SU-DHL-6 (cell line): ENCODE measurements at regions not wholly inside any gene's neighbourhood (a gene's known extent, or its start where the extent isn't known, plus 50 kb on each side); places are given as distances from the start of the nearest gene placed in this dataset.

Experiments used
- H2AFZ ChIP-seq: fragments of 200-600 bp; sonication (generic); 2 replicates; pipeline ENCODE4 v1.6.1; 2014; ENCODE audit warnings: low read depth, mild to moderate bottlenecking, moderate library complexity, mixed read lengths, antibody characterized with exemption, low read length; ENCODE audit not compliant: severe bottlenecking
- H3F3A ChIP-seq: fragments of 200-600 bp; shearing (Covaris generic); 2 replicates; pipeline ENCODE4 v1.6.0; 2016; ENCODE audit warnings: antibody characterized with exemption, mild to moderate bottlenecking; ENCODE audit not compliant: insufficient read depth
- H3K27ac ChIP-seq: fragments of 200-600 bp; sonication (generic); 2 replicates; pipeline ENCODE4 v1.5.1; 2016; ENCODE audit warnings: low read depth, mild to moderate bottlenecking, low read length, moderate library complexity, mixed read lengths
- H3K27me3 ChIP-seq: fragments of 200-600 bp; sonication (generic), shearing (Covaris generic); 2 replicates; pipeline ENCODE4 v1.6.0; 2014; ENCODE audit warnings: mild to moderate bottlenecking, low read length
- H3K36me3 ChIP-seq: fragments of 200-600 bp; sonication (generic); 2 replicates; pipeline ENCODE4 v1.6.1; 2014; ENCODE audit warnings: mild to moderate bottlenecking, low read length, mixed read lengths
- H3K4me2 ChIP-seq: fragments of 300-600, 200-600 bp; shearing (Covaris generic), sonication (generic); 2 replicates; pipeline ENCODE4 v1.6.0; 2014; ENCODE audit warnings: low read length, low read depth, mild to moderate bottlenecking; ENCODE audit not compliant: poor library complexity, severe bottlenecking
- H3K4me3 ChIP-seq: fragments of 200-600 bp; sonication (generic); 2 replicates; pipeline ENCODE4 v1.5.1; 2014; ENCODE audit warnings: antibody characterized with exemption, low read length, mild to moderate bottlenecking, mixed read lengths; ENCODE audit not compliant: insufficient read depth, poor library complexity, severe bottlenecking
- H3K79me2 ChIP-seq: fragments of 200-600 bp; sonication (generic); 2 replicates; pipeline ENCODE4 v1.6.1; 2014; ENCODE audit warnings: mild to moderate bottlenecking, low read length, moderate library complexity; ENCODE audit not compliant: insufficient read depth
- H3K9ac ChIP-seq: fragments of 200-600 bp; sonication (generic); 2 replicates; pipeline ENCODE4 v1.7.0; 2014; ENCODE audit warnings: mild to moderate bottlenecking, low read length
- H3K9me2 ChIP-seq: fragments of 200-600 bp; sonication (generic); replicated peaks from 2 replicates; pipeline ENCODE4 v1.6.1; 2014; ENCODE audit warnings: low read length; ENCODE audit not compliant: insufficient read depth
- H3K9me3 ChIP-seq: fragments of 200-600 bp; sonication (generic); 2 replicates; pipeline ENCODE4 v1.6.1; 2014; ENCODE audit warnings: low read length, mixed read lengths; ENCODE audit not compliant: insufficient read depth
- H4K20me1 ChIP-seq: fragments of 200-600 bp; sonication (generic); 2 replicates; pipeline ENCODE4 v1.6.1; 2014; ENCODE audit warnings: low read depth, mild to moderate bottlenecking, antibody characterized with exemption, low read length, moderate library complexity, mixed read lengths
- EZH2phosphoT487 ChIP-seq: fragments of 200-600 bp; sonication (generic), shearing (Covaris generic); conservative IDR thresholded peaks from 2 replicates; pipeline ENCODE4 v1.6.1; 2018; ENCODE audit warnings: mild to moderate bottlenecking, antibody characterized with exemption, low read length, moderate library complexity, mixed read lengths
- TF ChIP-seq, protein P1 (sequence below): fragments of 200-600 bp; sonication (generic); IDR thresholded peaks from one replicate; pipeline ENCODE4 v1.5.1; 2017; ENCODE audit warnings: antibody characterized with exemption, mild to moderate bottlenecking, low read length, moderate library complexity; ENCODE audit not compliant: insufficient read depth, poor library complexity, severe bottlenecking

DNA sequence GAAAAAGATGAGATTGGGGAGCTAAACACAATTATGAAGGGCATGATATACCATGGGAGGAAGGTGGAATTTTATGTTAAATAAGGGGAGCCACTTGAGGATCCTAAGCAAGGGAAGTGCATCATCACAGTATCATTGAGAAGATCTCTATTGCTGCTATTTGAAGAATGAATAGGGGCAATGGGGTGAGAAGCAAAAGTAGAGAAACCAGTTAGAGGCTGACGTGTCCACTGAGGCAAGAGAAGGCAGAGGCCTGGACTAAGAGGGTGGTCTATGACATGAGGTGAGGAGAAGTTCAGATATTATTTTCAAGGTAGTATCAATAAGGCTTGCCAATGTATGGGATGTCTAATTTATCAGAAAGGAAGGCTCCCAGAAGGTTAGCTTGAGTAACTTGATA, 111.6 kb downstream of the TENT5A start:
- H3K9me2 ChIP-seq, result no peaks in the 10 kb centered on the region

DNA sequence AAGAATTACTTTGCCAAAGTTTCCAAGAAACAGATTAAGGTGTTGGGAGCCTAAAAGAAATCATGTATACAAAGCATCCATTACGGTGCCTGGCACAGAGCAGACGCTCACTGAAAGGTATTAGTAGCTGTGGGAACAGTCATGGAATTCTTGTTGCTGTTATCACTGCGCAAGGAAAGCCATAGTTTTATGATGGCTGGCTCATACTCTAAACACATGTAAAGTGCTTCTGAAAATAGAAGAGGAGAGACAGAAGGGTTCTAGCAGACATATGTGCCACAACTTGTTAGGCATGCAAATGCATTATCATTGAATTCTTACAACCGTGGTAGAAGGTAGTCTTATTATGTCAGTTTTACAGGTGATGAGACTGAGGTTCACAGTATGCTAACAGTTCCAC, 112.4 kb downstream of the TENT5A start:
- Histone ChIP-seq H2AFZ (no peak overlapping the region), H3K36me3 (no peaks in the 10 kb centered on the region), H3K9me2 (no peaks in the 10 kb centered on the region), H3K27me3 (no peaks in the 10 kb centered on the region), H3K4me2 (no peak overlapping the region), H3K9me3 (no peaks in the 10 kb centered on the region), H3K9ac (no peak overlapping the region), H3F3A (no peaks in the 10 kb centered on the region), H3K79me2 (no peaks in the 10 kb centered on the region), H3K27ac (no peak overlapping the region), H3K4me3 (no peak overlapping the region), H4K20me1 (no peaks in the 10 kb centered on the region)
- TF ChIP-seq EZH2phosphoT487, result no peak
- TF ChIP-seq, protein P1, sequence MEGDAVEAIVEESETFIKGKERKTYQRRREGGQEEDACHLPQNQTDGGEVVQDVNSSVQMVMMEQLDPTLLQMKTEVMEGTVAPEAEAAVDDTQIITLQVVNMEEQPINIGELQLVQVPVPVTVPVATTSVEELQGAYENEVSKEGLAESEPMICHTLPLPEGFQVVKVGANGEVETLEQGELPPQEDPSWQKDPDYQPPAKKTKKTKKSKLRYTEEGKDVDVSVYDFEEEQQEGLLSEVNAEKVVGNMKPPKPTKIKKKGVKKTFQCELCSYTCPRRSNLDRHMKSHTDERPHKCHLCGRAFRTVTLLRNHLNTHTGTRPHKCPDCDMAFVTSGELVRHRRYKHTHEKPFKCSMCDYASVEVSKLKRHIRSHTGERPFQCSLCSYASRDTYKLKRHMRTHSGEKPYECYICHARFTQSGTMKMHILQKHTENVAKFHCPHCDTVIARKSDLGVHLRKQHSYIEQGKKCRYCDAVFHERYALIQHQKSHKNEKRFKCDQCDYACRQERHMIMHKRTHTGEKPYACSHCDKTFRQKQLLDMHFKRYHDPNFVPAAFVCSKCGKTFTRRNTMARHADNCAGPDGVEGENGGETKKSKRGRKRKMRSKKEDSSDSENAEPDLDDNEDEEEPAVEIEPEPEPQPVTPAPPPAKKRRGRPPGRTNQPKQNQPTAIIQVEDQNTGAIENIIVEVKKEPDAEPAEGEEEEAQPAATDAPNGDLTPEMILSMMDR, result no peak

More for the DNA sequence above, 111.6 kb downstream of the TENT5A start:
- Histone ChIP-seq H3K27ac (no peak overlapping the region), H2AFZ (no peak overlapping the region), H4K20me1 (no peaks in the 10 kb centered on the region), H3K4me3 (no peak overlapping the region), H3K9ac (no peak overlapping the region), H3K27me3 (no peaks in the 10 kb centered on the region), H3K79me2 (no peaks in the 10 kb centered on the region), H3K9me3 (no peaks in the 10 kb centered on the region), H3F3A (no peaks in the 10 kb centered on the region), H3K4me2 (no peak overlapping the region), H3K36me3 (no peaks in the 10 kb centered on the region)
- TF ChIP-seq, protein P1, result no peak
- no peak for TF ChIP-seq EZH2phosphoT487

DNA sequence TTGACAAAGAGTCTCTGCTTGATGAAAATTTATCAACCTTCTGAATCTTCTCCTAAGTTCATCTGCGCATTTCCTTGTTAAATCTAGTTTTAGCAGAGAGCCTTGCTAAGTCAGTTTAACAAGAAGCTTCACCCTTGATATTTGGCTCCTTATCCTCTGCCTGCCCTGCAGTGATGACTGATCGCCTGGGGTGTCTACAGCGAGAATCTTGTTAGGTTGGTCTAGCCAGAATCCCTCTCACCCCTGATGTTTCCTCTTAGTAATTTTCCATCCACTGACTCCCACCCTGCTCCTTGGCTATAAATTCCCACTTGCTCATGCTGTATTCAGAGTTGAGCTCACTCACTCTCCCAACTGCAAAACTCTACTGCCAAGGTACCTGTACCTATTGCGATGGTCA, 114.1 kb downstream of the TENT5A start:
- Histone ChIP-seq H3K4me3 (no peak overlapping the region), H3K4me2 (no peak overlapping the region), H4K20me1 (no peaks in the 10 kb centered on the region), H3K27me3 (no peaks in the 10 kb centered on the region), H3K27ac (no peak overlapping the region), H3K9ac (no peak overlapping the region), H3K79me2 (no peaks in the 10 kb centered on the region), H3K36me3 (no peaks in the 10 kb centered on the region), H3K9me2 (no peaks in the 10 kb centered on the region), H3F3A (no peaks in the 10 kb centered on the region), H3K9me3 (no peaks in the 10 kb centered on the region), H2AFZ (no peak overlapping the region)
- TF ChIP-seq EZH2phosphoT487, result no peak
- TF ChIP-seq, protein P1, result no peak
